ENCODE measurements at regions not wholly inside any gene's neighbourhood (a gene's known extent, or its start where the extent isn't known, plus 50 kb on each side); places are given as distances from the start of the nearest gene placed in this dataset.

DNA sequence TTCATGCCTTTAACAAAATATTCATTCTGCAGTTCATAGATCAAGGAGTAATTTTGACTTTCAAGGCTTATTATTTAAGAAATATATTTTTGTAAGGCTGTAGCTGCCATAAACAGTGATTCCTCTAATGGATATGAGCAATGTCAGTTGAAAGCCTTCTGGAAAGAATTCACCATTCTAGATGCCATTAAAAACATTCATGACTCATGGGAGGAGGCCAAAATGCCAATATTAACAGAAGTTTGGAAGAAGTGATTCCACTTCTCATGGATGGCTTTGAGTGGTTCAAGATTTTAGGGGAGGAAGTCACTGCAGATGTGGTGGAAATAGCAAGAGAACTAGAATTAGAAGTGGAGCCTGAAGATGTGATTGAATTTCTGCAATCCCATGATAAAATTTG is 229.1 kb downstream of the DEPDC1B start:
- TF ChIP-seq, protein P1, sequence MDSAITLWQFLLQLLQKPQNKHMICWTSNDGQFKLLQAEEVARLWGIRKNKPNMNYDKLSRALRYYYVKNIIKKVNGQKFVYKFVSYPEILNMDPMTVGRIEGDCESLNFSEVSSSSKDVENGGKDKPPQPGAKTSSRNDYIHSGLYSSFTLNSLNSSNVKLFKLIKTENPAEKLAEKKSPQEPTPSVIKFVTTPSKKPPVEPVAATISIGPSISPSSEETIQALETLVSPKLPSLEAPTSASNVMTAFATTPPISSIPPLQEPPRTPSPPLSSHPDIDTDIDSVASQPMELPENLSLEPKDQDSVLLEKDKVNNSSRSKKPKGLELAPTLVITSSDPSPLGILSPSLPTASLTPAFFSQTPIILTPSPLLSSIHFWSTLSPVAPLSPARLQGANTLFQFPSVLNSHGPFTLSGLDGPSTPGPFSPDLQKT (CRISPR knock-in tag; IDR thresholded peaks at IDR 0.05; ENCODE audit: borderline replicate concordance) = no peak
- TF ChIP-seq JUN (CRISPR knock-in tag; IDR thresholded peaks at IDR 0.05) (no peak), ZBTB7A (CRISPR knock-in tag; IDR thresholded peaks at IDR 0.05) (no peak), KDM3A (CRISPR knock-in tag; IDR thresholded peaks at IDR 0.05; ENCODE audit: low read depth) (no peak), TAF1 (CRISPR knock-in tag; IDR thresholded peaks at IDR 0.05) (no peak), ZMAT3 (CRISPR knock-in tag; conservative IDR thresholded peaks at IDR 0.05) (no peak)
- TF ChIP-seq, protein P2, sequence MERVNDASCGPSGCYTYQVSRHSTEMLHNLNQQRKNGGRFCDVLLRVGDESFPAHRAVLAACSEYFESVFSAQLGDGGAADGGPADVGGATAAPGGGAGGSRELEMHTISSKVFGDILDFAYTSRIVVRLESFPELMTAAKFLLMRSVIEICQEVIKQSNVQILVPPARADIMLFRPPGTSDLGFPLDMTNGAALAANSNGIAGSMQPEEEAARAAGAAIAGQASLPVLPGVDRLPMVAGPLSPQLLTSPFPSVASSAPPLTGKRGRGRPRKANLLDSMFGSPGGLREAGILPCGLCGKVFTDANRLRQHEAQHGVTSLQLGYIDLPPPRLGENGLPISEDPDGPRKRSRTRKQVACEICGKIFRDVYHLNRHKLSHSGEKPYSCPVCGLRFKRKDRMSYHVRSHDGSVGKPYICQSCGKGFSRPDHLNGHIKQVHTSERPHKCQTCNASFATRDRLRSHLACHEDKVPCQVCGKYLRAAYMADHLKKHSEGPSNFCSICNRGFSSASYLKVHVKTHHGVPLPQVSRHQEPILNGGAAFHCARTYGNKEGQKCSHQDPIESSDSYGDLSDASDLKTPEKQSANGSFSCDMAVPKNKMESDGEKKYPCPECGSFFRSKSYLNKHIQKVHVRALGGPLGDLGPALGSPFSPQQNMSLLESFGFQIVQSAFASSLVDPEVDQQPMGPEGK (CRISPR knock-in tag; IDR thresholded peaks at IDR 0.05) = no peak
